ENCODE measurements at regions not wholly inside any gene's neighbourhood (a gene's known extent, or its start where the extent isn't known, plus 50 kb on each side); places are given as distances from the start of the nearest gene placed in this dataset.

- ATAC-seq (ENCODE audit: low read depth) (no peak), DNase-seq (no peak)
- intact Hi-C loops (cut with micrococcal nuclease), result no loop called here
- ChIA-PET POLR2A (interaction anchor here (0.6 to 3.2 kb wide), 7 partner anchors 9 to 30 kb away, joined by 3 to 13 read pairs (median 7); no protein-coding TSS in a partner anchor), CTCF (interaction anchor here (1.7 kb wide), 1 partner anchor 62 kb away, joined by 11 read pairs; no protein-coding TSS in a partner anchor)
- Mint-ChIP-seq H3K4me3 (no peak overlapping the region), H3K27me3 (no peaks in the 10 kb centered on the region), H3K9me3 (no peaks in the 10 kb centered on the region), H3K27ac (peak overlapping the region; percentile 77), H3K4me1 (peaks cover 86% of the 10 kb centered on the region), H3K36me3 (ENCODE audit: low read depth) (peaks cover 40% of the 10 kb centered on the region)
- TF ChIP-seq CTCF (IDR thresholded peaks at IDR 0.05), result no peak
Measured at GRCh38 chr3:42037318-42037945, 53.7 kb upstream of the TRAK1 start.

GRCh38 chr3:42036483-42036823 is 54.7 kb upstream of the TRAK1 start:
- peak; percentile 51 for ATAC-seq (ENCODE audit: low read depth)
- Mint-ChIP-seq H3K9me3 (no peaks in the 10 kb centered on the region), H3K27ac (peak overlapping the region; percentile 86), H3K4me3 (peak overlapping the region; percentile 55), H3K36me3 (ENCODE audit: low read depth) (peaks cover 43% of the 10 kb centered on the region), H3K27me3 (no peaks in the 10 kb centered on the region), H3K4me1 (peaks cover 90% of the 10 kb centered on the region)
- DNase-seq, result no peak
- intact Hi-C loops (cut with micrococcal nuclease), result loop anchor here (1.0 kb wide), 1 partner anchor 12 kb away; no protein-coding TSS in a partner anchor
- POLR2A ChIA-PET, result interaction anchor here (0.7 to 3.2 kb wide), 7 partner anchors 10 to 31 kb away, joined by 3 to 13 read pairs (median 7); no protein-coding TSS in a partner anchor
- CTCF ChIA-PET, result interaction anchor here (0.9 to 1.7 kb wide), 3 partner anchors 23 to 155 kb away, joined by 3 to 11 read pairs (median 3); no protein-coding TSS in a partner anchor
- no peak for TF ChIP-seq CTCF (IDR thresholded peaks at IDR 0.05)

GRCh38 chr3:42035816-42036482 is 55.2 kb upstream of the TRAK1 start:
- CTCF ChIA-PET, result interaction anchor here (0.9 to 1.7 kb wide), 3 partner anchors 23 to 155 kb away, joined by 3 to 11 read pairs (median 3); no protein-coding TSS in a partner anchor
- Mint-ChIP-seq H3K27ac (peak overlapping the region; percentile 86), H3K9me3 (no peaks in the 10 kb centered on the region), H3K4me3 (peak overlapping the region; percentile 55), H3K36me3 (ENCODE audit: low read depth) (peaks cover 41% of the 10 kb centered on the region), H3K27me3 (no peaks in the 10 kb centered on the region), H3K4me1 (peaks cover 87% of the 10 kb centered on the region)
- DNase-seq, result no peak
- POLR2A ChIA-PET, result interaction anchor here (0.7 to 3.2 kb wide), 7 partner anchors 11 to 31 kb away, joined by 3 to 13 read pairs (median 7); no protein-coding TSS in a partner anchor
- ATAC-seq (ENCODE audit: low read depth), result no peak
- no peak for TF ChIP-seq CTCF (IDR thresholded peaks at IDR 0.05)
- intact Hi-C loops (cut with micrococcal nuclease), result loop anchor here (1.0 to 2.0 kb wide), 2 partner anchors 12 to 13 kb away; no protein-coding TSS in a partner anchor

- POLR2A ChIA-PET, result interaction anchor here (2.5 to 3.2 kb wide), 2 partner anchors 20 to 32 kb away, joined by 11 to 13 read pairs; no protein-coding TSS in a partner anchor
- Mint-ChIP-seq H3K9me3 (no peaks in the 10 kb centered on the region), H3K27ac (peak overlapping the region; percentile 62), H3K4me3 (no peak overlapping the region), H3K4me1 (peaks cover 82% of the 10 kb centered on the region), H3K27me3 (no peaks in the 10 kb centered on the region), H3K36me3 (ENCODE audit: low read depth) (peaks cover 41% of the 10 kb centered on the region)
- intact Hi-C loops (cut with micrococcal nuclease), result loop anchor here (2.0 kb wide), 1 partner anchor 14 kb away; no protein-coding TSS in a partner anchor
- ATAC-seq (ENCODE audit: low read depth) (no peak), DNase-seq (no peak)
- CTCF ChIA-PET, result no interaction called here
- no peak for TF ChIP-seq CTCF (IDR thresholded peaks at IDR 0.05)
Measured at GRCh38 chr3:42035007-42035406, 56.1 kb upstream of the TRAK1 start.

GRCh38 chr3:42033741-42034140 is 57.4 kb upstream of the TRAK1 start:
- TF ChIP-seq CTCF (IDR thresholded peaks at IDR 0.05), result no peak
- Mint-ChIP-seq H3K4me3 (no peak overlapping the region), H3K9me3 (no peaks in the 10 kb centered on the region), H3K4me1 (peaks cover 82% of the 10 kb centered on the region), H3K36me3 (ENCODE audit: low read depth) (peaks cover 40% of the 10 kb centered on the region), H3K27ac (peak overlapping the region; percentile 47), H3K27me3 (no peaks in the 10 kb centered on the region)
- ChIA-PET POLR2A (no interaction called here), CTCF (no interaction called here)
- ATAC-seq (ENCODE audit: low read depth) (no peak), DNase-seq (no peak)
- intact Hi-C loops (cut with micrococcal nuclease), result loop anchor here (2.0 kb wide), 1 partner anchor 15 kb away; no protein-coding TSS in a partner anchor
